Ishikawa (cell line): ENCODE measurements at regions not wholly inside any gene's neighbourhood (a gene's known extent, or its start where the extent isn't known, plus 50 kb on each side); places are given as distances from the start of the nearest gene placed in this dataset.

Experiments
- CEBPB ChIP-seq: IDR thresholded peaks from 2 replicates; pipeline ENCODE4 v1.6.1; 2012
- CREB1 ChIP-seq: IDR thresholded peaks from 2 replicates; pipeline ENCODE4 v1.6.1; 2012; ENCODE audit warnings: low read depth
- EGR1 ChIP-seq: IDR thresholded peaks from 2 replicates; pipeline ENCODE4 v1.6.1; 2012
- EP300 ChIP-seq: IDR thresholded peaks from 2 replicates; pipeline ENCODE4 v1.6.1; 2012; ENCODE audit warnings: borderline replicate concordance
- FOXM1 ChIP-seq: IDR thresholded peaks from 2 replicates; pipeline ENCODE4 v1.6.1; 2012; ENCODE audit warnings: low read depth, borderline replicate concordance
- NFIC ChIP-seq: IDR thresholded peaks from 2 replicates; pipeline ENCODE4 v1.6.1; 2012
- RAD21 ChIP-seq: IDR thresholded peaks from 2 replicates; pipeline ENCODE4 v1.6.1; 2012; ENCODE audit warnings: low read depth
- TAF1 ChIP-seq: IDR thresholded peaks from 2 replicates; pipeline ENCODE4 v1.6.1; 2012; ENCODE audit warnings: low read depth, mild to moderate bottlenecking
- TCF12 ChIP-seq: IDR thresholded peaks from 2 replicates; pipeline ENCODE4 v1.6.1; 2012; ENCODE audit warnings: low read depth
- TEAD4 ChIP-seq: IDR thresholded peaks from 2 replicates; pipeline ENCODE4 v1.6.1; 2012
- YY1 ChIP-seq: IDR thresholded peaks from 2 replicates; pipeline ENCODE4 v1.6.1; 2012; ENCODE audit warnings: low read depth
- ZBTB7A ChIP-seq: IDR thresholded peaks from 2 replicates; pipeline ENCODE4 v1.6.1; 2012; ENCODE audit warnings: low read depth
- TF ChIP-seq, protein P1 (sequence below): IDR thresholded peaks from 2 replicates; pipeline ENCODE4 v1.6.1; 2012
- TF ChIP-seq, protein P2 (sequence below): IDR thresholded peaks from 2 replicates; pipeline ENCODE4 v1.6.1; 2012
- TF ChIP-seq, protein P3 (sequence below): IDR thresholded peaks from 2 replicates; pipeline ENCODE4 v1.6.1; 2012; ENCODE audit warnings: low read depth, mild to moderate bottlenecking

DNA sequence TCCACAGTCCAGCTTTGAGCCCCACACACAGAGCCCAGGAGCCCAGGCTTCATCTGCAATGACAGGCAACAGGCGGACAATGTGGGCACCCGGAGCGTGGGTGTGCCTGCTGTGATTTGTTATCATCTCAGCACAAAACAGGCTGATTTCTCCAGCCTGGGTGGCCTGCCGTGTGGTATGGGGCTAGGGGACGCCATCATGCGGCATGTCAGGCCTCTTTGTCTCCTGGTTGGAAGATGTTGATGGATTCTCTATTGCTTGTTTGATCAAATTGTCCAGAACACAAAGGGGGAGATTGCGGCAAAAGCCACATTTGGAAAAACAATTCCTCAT lies 147.1 kb downstream of the KIF26A start:
- TF ChIP-seq TAF1, result no peak
- TF ChIP-seq FOXM1, result no peak

DNA sequence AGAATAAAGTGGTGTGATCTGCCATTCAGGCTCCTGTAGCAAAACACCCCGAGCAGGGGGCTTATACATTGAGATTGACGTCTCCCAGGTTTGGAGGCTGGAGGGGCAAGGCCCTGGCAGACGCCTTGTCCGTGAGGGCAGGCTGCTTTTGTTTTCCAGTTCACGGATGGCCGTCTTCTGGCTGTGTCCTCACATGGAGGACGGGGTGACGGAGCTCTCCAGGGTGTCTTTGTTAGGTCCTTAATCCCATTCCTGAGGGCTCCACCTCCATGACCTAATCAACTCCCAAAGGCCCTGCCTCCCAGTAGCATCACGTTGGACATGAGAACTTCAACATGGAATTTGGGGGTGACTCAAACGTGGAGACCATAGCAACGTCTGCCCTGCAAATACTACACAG lies 147.7 kb downstream of the KIF26A start:
- TF ChIP-seq EGR1 (no peak), TEAD4 (no peak), ZBTB7A (no peak), TAF1 (no peak), RAD21 (no peak), CEBPB (no peak), EP300 (no peak), YY1 (no peak), TCF12 (no peak), CREB1 (no peak), NFIC (no peak), FOXM1 (no peak)
- TF ChIP-seq, protein P1, sequence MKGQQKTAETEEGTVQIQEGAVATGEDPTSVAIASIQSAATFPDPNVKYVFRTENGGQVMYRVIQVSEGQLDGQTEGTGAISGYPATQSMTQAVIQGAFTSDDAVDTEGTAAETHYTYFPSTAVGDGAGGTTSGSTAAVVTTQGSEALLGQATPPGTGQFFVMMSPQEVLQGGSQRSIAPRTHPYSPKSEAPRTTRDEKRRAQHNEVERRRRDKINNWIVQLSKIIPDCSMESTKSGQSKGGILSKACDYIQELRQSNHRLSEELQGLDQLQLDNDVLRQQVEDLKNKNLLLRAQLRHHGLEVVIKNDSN, result no peak
- TF ChIP-seq, protein P2, sequence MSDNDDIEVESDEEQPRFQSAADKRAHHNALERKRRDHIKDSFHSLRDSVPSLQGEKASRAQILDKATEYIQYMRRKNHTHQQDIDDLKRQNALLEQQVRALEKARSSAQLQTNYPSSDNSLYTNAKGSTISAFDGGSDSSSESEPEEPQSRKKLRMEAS, result no peak

DNA sequence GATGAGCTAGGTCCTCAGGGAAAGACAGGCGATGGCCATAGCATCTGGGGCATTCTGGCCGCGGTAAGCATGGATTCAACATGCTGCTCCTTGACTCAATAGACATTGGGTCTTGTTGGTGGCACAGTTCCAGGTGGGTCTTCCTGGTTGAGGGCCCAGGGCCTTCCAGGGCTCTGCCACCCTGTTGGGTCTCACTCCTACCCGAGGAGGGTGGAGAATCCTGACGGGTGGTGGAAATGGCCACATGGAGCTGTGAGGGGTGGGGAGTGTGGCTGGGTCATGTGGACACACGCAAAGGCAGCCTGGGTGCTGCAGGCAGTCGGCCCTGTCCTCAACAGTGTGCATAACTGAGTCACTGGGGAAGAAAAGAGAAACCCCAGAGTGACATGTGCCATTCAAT lies 148.1 kb downstream of the KIF26A start:
- TF ChIP-seq FOXM1 (no peak), NFIC (no peak), TEAD4 (no peak), TCF12 (no peak), CREB1 (no peak), EP300 (no peak), CEBPB (no peak), YY1 (no peak), TAF1 (no peak), ZBTB7A (no peak), RAD21 (no peak), EGR1 (no peak)
- TF ChIP-seq, protein P3, sequence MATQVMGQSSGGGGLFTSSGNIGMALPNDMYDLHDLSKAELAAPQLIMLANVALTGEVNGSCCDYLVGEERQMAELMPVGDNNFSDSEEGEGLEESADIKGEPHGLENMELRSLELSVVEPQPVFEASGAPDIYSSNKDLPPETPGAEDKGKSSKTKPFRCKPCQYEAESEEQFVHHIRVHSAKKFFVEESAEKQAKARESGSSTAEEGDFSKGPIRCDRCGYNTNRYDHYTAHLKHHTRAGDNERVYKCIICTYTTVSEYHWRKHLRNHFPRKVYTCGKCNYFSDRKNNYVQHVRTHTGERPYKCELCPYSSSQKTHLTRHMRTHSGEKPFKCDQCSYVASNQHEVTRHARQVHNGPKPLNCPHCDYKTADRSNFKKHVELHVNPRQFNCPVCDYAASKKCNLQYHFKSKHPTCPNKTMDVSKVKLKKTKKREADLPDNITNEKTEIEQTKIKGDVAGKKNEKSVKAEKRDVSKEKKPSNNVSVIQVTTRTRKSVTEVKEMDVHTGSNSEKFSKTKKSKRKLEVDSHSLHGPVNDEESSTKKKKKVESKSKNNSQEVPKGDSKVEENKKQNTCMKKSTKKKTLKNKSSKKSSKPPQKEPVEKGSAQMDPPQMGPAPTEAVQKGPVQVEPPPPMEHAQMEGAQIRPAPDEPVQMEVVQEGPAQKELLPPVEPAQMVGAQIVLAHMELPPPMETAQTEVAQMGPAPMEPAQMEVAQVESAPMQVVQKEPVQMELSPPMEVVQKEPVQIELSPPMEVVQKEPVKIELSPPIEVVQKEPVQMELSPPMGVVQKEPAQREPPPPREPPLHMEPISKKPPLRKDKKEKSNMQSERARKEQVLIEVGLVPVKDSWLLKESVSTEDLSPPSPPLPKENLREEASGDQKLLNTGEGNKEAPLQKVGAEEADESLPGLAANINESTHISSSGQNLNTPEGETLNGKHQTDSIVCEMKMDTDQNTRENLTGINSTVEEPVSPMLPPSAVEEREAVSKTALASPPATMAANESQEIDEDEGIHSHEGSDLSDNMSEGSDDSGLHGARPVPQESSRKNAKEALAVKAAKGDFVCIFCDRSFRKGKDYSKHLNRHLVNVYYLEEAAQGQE, result no peak
- TF ChIP-seq, protein P1, result no peak
- TF ChIP-seq, protein P2, result no peak

DNA sequence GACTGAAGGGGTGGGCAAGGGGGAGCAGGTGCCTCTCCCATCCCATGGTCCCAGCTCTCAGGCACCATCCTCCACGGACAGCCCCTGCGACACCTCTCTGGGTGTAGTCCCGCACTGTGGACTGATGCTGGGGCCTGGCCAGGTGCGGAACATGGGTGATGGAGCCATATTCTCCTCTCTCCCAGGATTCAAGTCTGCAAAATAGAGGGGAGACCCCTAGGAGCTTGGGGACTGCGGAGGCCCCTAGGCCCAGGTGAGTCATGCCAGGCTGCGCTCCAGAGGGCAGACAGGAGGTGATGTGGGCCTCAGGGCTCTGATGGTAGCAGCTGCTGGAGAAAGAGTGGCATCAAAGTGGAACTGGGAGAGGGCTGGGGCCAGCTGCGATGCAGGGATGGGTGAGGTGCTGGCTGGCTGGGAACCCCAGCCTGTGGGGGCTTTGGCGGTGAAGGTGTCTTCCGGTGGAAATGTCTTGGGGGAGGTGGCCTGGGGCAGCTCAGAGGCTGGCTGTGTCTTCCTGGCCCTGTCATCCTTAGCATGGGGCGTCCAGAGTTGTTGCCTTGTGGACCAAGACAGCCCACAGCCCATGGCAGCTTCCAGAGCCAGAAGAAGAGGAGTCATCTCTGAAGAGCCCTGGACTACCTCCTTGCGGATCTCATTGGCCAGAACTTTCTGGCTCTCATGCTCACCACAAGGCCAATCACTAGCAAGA lies 149.1 kb downstream of the KIF26A start:
- no peak for TF ChIP-seq EP300
- TF ChIP-seq NFIC, result no peak
- TF ChIP-seq TCF12, result no peak
- no peak for TF ChIP-seq TEAD4
- no peak for TF ChIP-seq EGR1
- TF ChIP-seq TAF1, result no peak
- no peak for TF ChIP-seq ZBTB7A
- TF ChIP-seq CEBPB, result no peak
- TF ChIP-seq FOXM1, result no peak
- TF ChIP-seq YY1, result no peak
- no peak for TF ChIP-seq CREB1
- TF ChIP-seq, protein P3, result no peak
- TF ChIP-seq, protein P1, result no peak

DNA sequence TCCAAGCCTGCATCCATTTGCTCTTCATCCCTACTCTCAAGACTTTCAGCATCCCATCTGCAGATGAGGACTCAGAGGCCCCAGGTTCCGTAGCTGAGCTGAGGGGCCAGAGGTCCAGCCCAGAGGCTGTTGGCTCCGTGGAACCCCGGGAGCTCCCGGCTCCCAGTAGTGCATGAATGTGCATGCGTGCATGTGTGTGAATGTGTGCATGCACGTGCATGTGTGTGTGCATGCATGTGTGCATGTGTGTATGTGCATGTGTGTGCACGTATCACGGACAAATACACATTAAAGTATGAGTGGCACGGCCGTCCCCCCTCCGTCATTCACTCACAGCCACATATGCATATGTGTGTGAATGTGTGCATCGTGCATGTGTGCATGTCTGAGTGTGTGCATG lies 149.9 kb downstream of the KIF26A start:
- no peak for TF ChIP-seq CEBPB
- no peak for TF ChIP-seq NFIC
- no peak for TF ChIP-seq TEAD4
- no peak for TF ChIP-seq EP300
- no peak for TF ChIP-seq EGR1

DNA sequence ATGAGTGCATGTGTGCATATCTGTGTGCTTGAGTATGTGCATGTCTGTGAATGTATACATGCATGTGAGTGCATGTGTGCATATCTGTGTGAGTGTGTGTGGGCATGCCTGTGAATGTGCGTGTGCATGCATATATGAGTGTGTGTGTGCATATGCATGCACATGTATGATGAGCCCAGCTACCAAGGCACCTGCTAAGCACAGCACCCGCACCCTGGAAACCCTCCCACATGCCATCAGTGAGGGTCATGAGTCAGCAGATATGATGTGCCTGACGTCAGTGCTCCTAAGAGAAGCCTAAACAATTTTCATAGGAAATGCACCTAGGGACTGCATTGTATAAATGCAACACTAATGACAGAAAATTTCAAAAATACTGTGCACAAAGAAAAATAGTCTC lies 151.1 kb downstream of the KIF26A start:
- TF ChIP-seq TAF1 (no peak), CREB1 (no peak)
